OCI-LY3 (cell line): ENCODE measurements at regions not wholly inside any gene's neighbourhood (a gene's known extent, or its start where the extent isn't known, plus 50 kb on each side); places are given as distances from the start of the nearest gene placed in this dataset.

Source experiments
- H2AFZ ChIP-seq: fragments of 200-600, 300-600 bp; shearing (Covaris generic); 2 replicates; pipeline ENCODE4 v1.6.0; 2014; ENCODE audit warnings: antibody characterized with exemption, low read depth, low read length
- H3K27ac ChIP-seq: fragments of 200-600, 300-600 bp; sonication (generic); 2 replicates; pipeline ENCODE4 v1.5.1; 2014; ENCODE audit warnings: mild to moderate bottlenecking, low read length, moderate library complexity, mixed read lengths
- H3K27me3 ChIP-seq: fragments of 200-600, 300-600 bp; sonication (generic); 2 replicates; pipeline ENCODE4 v1.6.1; 2014; ENCODE audit warnings: low read depth, low read length, mixed read lengths
- H3K36me3 ChIP-seq: fragments of 200-600, 300-600 bp; sonication (generic); replicated peaks from 2 replicates; pipeline ENCODE3; 2014; ENCODE audit warnings: low read depth, low read length, mixed read lengths
- H3K4me1 ChIP-seq: fragments of 300-600, 200-600 bp; sonication (generic); 2 replicates; pipeline ENCODE4 v1.6.1; 2014; ENCODE audit warnings: low read length, mixed read lengths
- H3K4me2 ChIP-seq: fragments of 200-600, 300-600 bp; sonication (generic); 2 replicates; pipeline ENCODE4 v1.6.1; 2014; ENCODE audit warnings: low read length, mixed read lengths
- H3K4me3 ChIP-seq: fragments of 300-600, 200-600 bp; sonication (generic); 2 replicates; pipeline ENCODE4 v1.5.1; 2014; ENCODE audit warnings: antibody characterized with exemption, mild to moderate bottlenecking, low read length, moderate library complexity
- H3K79me2 ChIP-seq: fragments of 300-600, 200-600 bp; shearing (Covaris generic); 2 replicates; pipeline ENCODE4 v1.6.1; 2014; ENCODE audit warnings: mild to moderate bottlenecking, low read length, mixed read lengths
- H3K9ac ChIP-seq: fragments of 300-600, 200-600 bp; shearing (Covaris generic); 2 replicates; pipeline ENCODE4 v1.6.0; 2014; ENCODE audit warnings: mild to moderate bottlenecking, low read length, moderate library complexity
- H3K9me3 ChIP-seq: fragments of 200-600, 300-600 bp; shearing (Covaris generic); 2 replicates; pipeline ENCODE4 v1.6.1; 2014; ENCODE audit warnings: low read length, mixed read lengths; ENCODE audit not compliant: insufficient read depth
- H4K20me1 ChIP-seq: fragments of 200-600, 300-600 bp; sonication (generic); 2 replicates; pipeline ENCODE4 v1.6.1; 2016; ENCODE audit warnings: low read length, mixed read lengths; ENCODE audit not compliant: insufficient read depth
- CTCF ChIP-seq: fragments of 200-600, 300-600 bp; sonication (generic); IDR thresholded peaks from 2 replicates; pipeline ENCODE4 v1.5.1; 2014; ENCODE audit warnings: antibody characterized with exemption, low read length, low read depth
- EZH2phosphoT487 ChIP-seq: fragments of 200-600 bp; shearing (Covaris generic); IDR thresholded peaks from 2 replicates; pipeline ENCODE4 v1.6.1; 2018; ENCODE audit warnings: antibody characterized with exemption, mixed run types, low read depth

GRCh38 chr6:113340371-113340770, 516.8 kb upstream of the MARCKS start:
- peak overlapping the region; percentile 50 for H3K4me2 ChIP-seq
- H3K27ac ChIP-seq: no peak overlapping the region
- no peaks in the 10 kb centered on the region for H3K36me3 ChIP-seq
- 0 out of 2 replicates have a peak overlapping the region, but pooled peaks have one; percentile 39 for H3K4me3 ChIP-seq
- no peak for TF ChIP-seq EZH2phosphoT487
- no peak for TF ChIP-seq CTCF
- peak overlapping the region; percentile 65; the same call in 1 of the 2 replicates for H2AFZ ChIP-seq
- no peaks in the 10 kb centered on the region for H4K20me1 ChIP-seq
- no peak overlapping the region for H3K9ac ChIP-seq
- no peaks in the 10 kb centered on the region for H3K79me2 ChIP-seq
- no peaks in the 10 kb centered on the region for H3K27me3 ChIP-seq
- H3K9me3 ChIP-seq: no peaks in the 10 kb centered on the region
- peaks cover 3% of the 10 kb centered on the region; the same call in 1 of the 2 replicates for H3K4me1 ChIP-seq

- H2AFZ ChIP-seq: no peak overlapping the region
These were observed 513.2 kb upstream of the MARCKS start for GRCh38 chr6:113343940-113344339.

GRCh38 chr6:113344969-113345368, 512.2 kb upstream of the MARCKS start:
- no peak overlapping the region for H3K9ac ChIP-seq
- no peaks in the 10 kb centered on the region for H3K79me2 ChIP-seq
- no peaks in the 10 kb centered on the region for H4K20me1 ChIP-seq
- no peaks in the 10 kb centered on the region for H3K27me3 ChIP-seq
- no peak overlapping the region for H3K27ac ChIP-seq
- no peaks in the 10 kb centered on the region for H3K36me3 ChIP-seq
- no peak overlapping the region for H3K4me2 ChIP-seq
- H2AFZ ChIP-seq: no peak overlapping the region
- no peak overlapping the region for H3K4me3 ChIP-seq
- TF ChIP-seq CTCF (no peak), EZH2phosphoT487 (no peak)
- peaks cover 3% of the 10 kb centered on the region; the same call in 1 of the 2 replicates for H3K4me1 ChIP-seq
- H3K9me3 ChIP-seq: no peaks in the 10 kb centered on the region

More at GRCh38 chr6:113343940-113344339, 513.2 kb upstream of the MARCKS start:
- Histone ChIP-seq H3K4me2 (no peak overlapping the region), H4K20me1 (no peaks in the 10 kb centered on the region), H3K9me3 (no peaks in the 10 kb centered on the region), H3K79me2 (no peaks in the 10 kb centered on the region), H3K36me3 (no peaks in the 10 kb centered on the region), H3K9ac (no peak overlapping the region), H3K27me3 (no peaks in the 10 kb centered on the region), H3K4me1 (peaks cover 3% of the 10 kb centered on the region; the same call in 1 of the 2 replicates), H3K27ac (no peak overlapping the region), H3K4me3 (no peak overlapping the region)
- TF ChIP-seq EZH2phosphoT487: no peak
- no peak for TF ChIP-seq CTCF

GRCh38 chr6:113347436-113347835, 509.7 kb upstream of the MARCKS start:
- Histone ChIP-seq H3K4me1 (no peaks in the 10 kb centered on the region), H3K27ac (no peak overlapping the region), H3K27me3 (no peaks in the 10 kb centered on the region), H4K20me1 (no peaks in the 10 kb centered on the region), H3K79me2 (no peaks in the 10 kb centered on the region), H3K9ac (no peak overlapping the region), H2AFZ (no peak overlapping the region), H3K9me3 (no peaks in the 10 kb centered on the region), H3K4me2 (no peak overlapping the region), H3K36me3 (no peaks in the 10 kb centered on the region), H3K4me3 (no peak overlapping the region)
- TF ChIP-seq CTCF (no peak), EZH2phosphoT487 (no peak)
